GM21360 (cell line): ENCODE measurements at regions not wholly inside any gene's neighbourhood (a gene's known extent, or its start where the extent isn't known, plus 50 kb on each side); places are given as distances from the start of the nearest gene placed in this dataset.

Experiments used
- ATAC-seq: cut with Tn5 transposase; IDR thresholded peaks from one replicate; pipeline ENCODE4 v1.9.1; 2021; ENCODE audit warnings: mild to moderate bottlenecking, moderate library complexity; ENCODE audit not compliant: unreplicated experiment

GRCh38 chr9:126017758-126018157, 270.6 kb downstream of the PBX3 start:
- no peak for ATAC-seq

- no peak for ATAC-seq
Measured at GRCh38 chr9:126020836-126021235, 273.7 kb downstream of the PBX3 start.

DNA sequence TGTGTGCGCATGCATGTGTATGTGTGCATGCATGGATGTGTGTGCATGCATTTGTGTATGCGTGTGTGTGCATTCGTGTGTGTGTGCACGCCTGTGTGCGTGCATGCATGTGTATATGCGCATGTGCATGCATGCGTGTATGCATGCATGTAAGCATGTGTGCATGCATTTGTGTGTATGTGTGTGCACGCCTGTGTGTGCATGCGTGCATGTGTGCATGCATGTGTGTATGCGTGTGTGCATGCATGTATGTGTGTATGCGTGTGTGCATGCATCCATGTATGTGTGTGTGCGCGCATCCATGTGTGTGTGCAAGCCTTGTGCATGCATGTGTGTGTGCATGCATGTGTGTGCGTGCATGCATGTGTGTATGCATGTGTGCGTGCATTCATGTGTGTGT, 276.8 kb downstream of the PBX3 start:
- ATAC-seq: no peak

DNA sequence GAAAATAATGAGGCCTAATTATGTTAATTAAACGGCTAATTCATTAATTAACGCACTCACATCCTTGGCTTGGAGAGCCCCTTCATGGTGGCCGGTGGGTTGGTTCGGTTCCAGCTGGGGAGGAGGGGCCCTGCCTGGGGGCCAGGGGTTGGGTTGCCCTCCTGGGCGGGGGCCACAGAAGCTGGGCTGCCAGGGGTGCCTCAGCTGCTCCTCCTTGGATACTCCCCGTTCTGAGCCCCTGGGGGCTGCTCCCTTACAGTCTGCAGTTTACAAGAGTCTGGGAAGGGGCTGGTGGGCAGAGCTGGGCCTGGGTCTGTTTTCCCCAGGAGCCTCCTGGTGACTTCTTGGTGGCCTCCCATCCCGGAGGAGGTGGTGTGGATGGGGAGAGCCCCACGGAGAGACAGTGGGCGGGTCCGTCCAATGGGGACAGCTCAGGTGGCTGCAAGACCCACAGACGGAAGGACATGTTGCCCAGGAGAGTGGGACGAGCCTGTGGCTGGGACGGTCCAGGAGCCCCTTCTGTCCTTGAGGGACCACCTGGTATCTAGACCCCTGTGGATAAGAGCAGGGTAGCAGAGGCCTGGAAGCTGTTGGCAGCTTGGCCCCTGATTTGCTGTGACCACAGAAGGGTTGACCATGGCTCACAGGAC, 277.5 kb downstream of the PBX3 start:
- no peak for ATAC-seq

GRCh38 chr9:126025991-126026390, 278.8 kb downstream of the PBX3 start:
- ATAC-seq: no peak

GRCh38 chr9:126027566-126027965, 280.4 kb downstream of the PBX3 start:
- no peak for ATAC-seq

DNA sequence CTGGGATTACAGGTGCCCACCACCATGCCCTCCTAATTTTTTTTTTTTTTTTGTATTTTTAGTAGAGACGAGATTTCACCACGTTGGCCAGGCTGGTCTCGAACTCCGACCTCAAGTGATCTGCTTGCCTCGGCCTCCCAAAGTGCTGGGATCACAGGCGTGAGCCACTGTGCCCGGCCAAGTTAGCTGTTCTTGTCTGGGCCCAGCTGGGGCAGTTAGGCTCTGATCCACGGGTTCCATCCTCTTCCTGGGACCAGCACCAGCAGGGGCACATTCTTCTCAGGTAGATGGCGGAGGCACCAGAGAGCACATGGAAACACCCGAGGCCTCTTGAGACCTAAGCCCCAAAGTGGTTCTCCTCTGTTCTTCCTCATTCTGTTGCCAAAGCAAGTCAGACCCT, 281.6 kb downstream of the PBX3 start:
- no peak for ATAC-seq

- no peak for ATAC-seq
Measured at GRCh38 chr9:126030716-126031115, 283.5 kb downstream of the PBX3 start.

DNA sequence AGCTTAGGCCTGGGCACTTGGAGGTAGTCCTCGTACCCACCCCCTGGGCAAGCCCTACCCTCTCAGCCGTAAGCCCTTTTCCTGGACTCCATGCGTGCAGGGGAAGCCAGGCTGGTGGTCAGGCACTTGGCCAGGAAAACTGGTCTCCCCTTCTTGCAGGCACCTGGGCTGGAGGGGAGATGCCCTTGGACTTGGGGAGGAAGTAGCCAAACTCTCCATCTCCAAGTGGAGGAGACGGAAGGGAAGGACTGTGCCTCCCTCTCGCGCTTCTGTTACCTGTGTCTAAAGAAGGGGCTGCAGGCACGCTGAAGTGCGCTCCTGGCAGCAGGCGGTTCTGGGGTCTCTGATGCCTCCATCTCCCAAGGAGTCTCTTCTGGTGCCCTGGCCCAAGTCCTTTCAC, 283.9 kb downstream of the PBX3 start:
- ATAC-seq: no peak

- no peak for ATAC-seq
Measured at GRCh38 chr9:126032135-126032534, 285.0 kb downstream of the PBX3 start.

DNA sequence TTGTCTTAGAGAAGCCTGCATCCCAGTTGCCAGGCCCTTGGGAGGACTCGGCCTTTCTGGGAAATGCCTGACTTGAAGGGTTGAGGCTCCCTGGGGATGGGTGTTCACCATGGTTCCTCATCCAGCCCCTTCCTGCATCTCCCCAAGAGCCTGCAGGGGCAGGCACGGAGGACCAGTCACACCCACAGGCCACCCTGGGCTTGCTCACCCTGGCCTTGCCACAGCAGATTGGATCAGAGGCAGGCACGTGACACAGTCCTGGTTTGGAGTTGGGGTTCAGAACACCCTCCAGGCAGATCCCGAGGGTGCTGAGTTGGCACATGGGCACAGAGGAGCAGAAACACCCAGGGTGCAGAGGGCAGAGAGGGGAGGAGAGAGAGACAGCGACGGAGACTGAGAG, 286.1 kb downstream of the PBX3 start:
- ATAC-seq: no peak

DNA sequence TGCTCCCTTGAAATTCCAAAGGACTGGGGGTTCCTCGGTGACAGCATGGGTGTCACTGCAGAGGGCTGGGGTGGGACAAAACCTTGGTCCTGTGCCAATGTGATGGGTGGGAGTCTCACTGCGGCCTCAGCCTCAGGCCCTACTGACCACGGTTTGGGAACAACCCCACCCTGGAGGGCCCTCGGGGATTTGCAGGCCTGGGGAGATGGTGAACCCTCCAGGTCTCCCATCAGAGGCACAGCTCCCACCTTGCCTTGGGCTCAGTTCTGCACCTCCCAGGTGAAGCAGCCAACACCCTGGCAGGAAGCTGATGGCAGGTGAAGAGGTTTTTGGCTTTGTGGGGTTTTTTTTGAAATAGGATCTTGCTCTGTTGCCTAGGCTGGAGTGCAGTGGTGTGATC, 286.8 kb downstream of the PBX3 start:
- no peak for ATAC-seq

GRCh38 chr9:126036881-126037291, 289.7 kb downstream of the PBX3 start:
- ATAC-seq: no peak

DNA sequence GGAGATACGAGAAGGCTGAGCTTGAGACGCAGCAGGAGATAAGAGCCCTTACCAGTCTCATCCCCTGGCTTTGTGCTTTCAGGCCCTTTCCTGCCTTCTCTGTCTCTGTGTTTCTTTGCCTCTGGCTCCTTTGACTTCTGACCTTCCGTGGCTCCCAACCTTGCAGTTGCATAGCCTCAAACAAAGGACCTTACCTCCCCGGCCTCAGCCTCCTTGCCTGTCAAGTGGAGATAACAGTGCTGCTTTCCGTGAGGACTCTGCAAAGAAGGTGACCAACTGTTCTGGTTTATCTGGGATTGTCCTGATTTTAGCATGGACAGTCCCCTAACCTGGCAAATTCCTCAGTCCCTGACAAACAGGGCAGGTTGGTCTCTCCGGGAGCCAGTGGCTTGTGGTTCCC, 287.8 kb upstream of the MVB12B start:
- no peak for ATAC-seq

DNA sequence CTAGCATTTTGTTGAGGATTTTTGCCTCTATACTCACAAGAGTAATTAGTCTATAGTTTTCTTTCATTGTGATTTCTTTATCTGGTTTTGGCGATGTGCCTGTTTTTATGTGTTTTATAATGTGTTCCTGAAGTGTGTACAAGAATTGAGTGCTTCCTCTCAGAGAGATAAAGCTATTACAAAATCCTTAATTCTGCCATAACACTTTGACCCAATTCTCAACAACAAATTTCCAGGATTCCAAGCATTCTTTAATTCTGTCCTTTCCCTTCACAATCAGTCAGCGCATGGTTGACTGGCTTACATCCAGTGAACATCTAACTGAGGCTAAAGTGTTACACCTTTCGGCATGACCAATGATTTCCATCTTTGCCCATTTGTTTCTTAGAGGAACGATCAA, 282.9 kb upstream of the MVB12B start:
- no peak for ATAC-seq

- ATAC-seq: no peak
Measured at GRCh38 chr9:126049088-126049487, 277.5 kb upstream of the MVB12B start.

- ATAC-seq: no peak
Measured at GRCh38 chr9:126049896-126050604, 276.6 kb upstream of the MVB12B start.

DNA sequence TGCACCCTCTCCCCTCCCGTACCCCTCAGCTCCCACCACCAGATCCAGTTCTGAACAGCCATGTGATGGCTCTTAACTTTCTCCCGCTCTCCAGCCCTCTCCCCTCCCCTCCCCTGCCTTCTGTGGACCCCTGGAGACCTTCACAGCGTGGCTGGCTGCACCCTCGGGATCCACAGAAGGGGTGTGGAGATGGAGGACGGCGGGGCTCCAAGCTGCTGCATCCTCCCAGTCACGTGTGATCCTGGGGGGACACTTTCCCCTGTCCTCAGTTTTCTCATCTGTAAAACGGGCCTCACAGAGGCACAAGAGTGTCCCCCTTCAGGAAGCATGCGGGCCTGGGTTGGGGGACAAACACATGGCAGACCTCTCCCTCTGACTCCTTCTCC, 276.0 kb upstream of the MVB12B start:
- ATAC-seq: no peak

DNA sequence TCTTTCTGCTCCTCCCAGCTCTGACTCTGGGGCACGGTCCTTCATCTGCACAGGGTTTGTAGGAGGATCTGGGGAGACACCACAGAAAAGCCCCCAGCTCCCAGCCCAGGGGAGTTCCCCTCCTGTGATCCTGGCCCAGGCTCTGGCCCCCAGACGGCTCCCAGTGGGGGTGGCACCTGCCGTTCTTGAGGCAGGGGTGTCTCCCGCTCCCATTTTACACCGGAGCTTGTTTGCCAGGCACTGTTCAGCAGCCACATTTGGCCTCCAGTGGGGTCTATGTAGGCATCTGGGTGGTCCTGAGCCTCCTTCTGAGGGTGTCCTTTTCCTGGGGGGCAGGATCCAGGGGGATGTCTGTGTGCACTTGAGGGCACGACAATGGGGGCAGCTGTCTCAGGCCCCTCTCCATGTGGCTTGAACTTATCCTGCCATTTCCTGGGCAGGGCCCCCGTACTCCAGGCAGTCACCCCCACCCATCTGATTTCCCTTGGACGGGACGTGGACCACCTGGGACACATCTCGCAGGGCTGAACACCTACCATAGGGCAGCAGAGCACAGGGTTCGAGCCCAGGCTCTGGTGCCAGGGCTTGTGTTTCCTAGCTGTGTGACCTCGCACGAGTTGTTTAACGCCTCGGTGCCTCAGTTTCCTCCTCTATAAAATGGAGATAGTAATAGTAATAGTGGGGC, 275.0 kb upstream of the MVB12B start:
- ATAC-seq: no peak

DNA sequence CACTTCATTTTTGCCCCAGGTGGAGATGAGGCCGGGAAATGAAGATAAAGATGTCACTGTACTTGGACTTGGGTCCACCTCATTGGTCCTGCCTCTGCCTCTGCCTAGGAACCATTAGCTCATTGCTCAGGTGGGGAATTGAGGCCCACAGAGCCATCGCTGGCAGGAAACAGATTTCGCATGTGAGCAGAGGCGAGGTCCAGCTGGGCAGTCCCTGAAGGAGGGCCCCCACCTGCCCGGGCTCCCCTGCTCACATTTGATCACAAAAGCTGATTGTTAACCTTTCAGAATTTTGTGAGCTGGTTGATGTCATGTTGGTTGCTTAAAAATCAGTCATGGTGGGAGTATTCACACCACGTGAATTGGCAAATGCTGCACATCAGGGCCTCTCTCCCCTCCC, 273.8 kb upstream of the MVB12B start:
- no peak for ATAC-seq

GRCh38 chr9:126053913-126054312, 272.7 kb upstream of the MVB12B start:
- no peak for ATAC-seq

- no peak for ATAC-seq
Measured at GRCh38 chr9:126055381-126055985, 271.1 kb upstream of the MVB12B start.
